Astrocyte (in vitro differentiated cells and primary cell): ENCODE measurements at regions not wholly inside any gene's neighbourhood (a gene's known extent, or its start where the extent isn't known, plus 50 kb on each side); places are given as distances from the start of the nearest gene placed in this dataset.
A peak's percentile ranks its signal among the peaks of the same experiment; 100 is the strongest.

Experiments
- DNase-seq: peaks from one replicate; pipeline ENCODE4 v3.0.0-alpha.2; 2010; ENCODE audit warnings: low read depth
- FAIRE-seq: peaks from 2 replicates; lab custom pipeline; 2011; peaks lifted over from hg19 to GRCh38; lab: Jason Lieb, UNC
- H2AFZ ChIP-seq: 2 replicates; pipeline ENCODE4 v1.6.0; 2012; ENCODE audit warnings: low read depth, low read length, inconsistent platforms
- H3K27ac ChIP-seq: 2 replicates; pipeline ENCODE4 v1.5.1; 2011; ENCODE audit warnings: low read depth, low read length, inconsistent platforms
- H3K27me3 ChIP-seq: 2 replicates; pipeline ENCODE4 v1.6.0; 2011; ENCODE audit warnings: low read length, inconsistent platforms; ENCODE audit not compliant: insufficient read depth
- H3K36me3 ChIP-seq: 2 replicates; pipeline ENCODE4 v1.5.1; 2011; ENCODE audit warnings: low read length, inconsistent platforms; ENCODE audit not compliant: insufficient read depth
- H3K4me1 ChIP-seq: 2 replicates; pipeline ENCODE4 v1.5.1; 2011; ENCODE audit warnings: low read length, inconsistent platforms; ENCODE audit not compliant: insufficient read depth
- H3K4me2 ChIP-seq: 2 replicates; pipeline ENCODE4 v1.6.0; 2012; ENCODE audit warnings: low read length, inconsistent platforms
- H3K4me3 ChIP-seq: 2 replicates; pipeline ENCODE4 v1.5.1; 2011; ENCODE audit warnings: low read depth, mild to moderate bottlenecking, low read length, inconsistent platforms; ENCODE audit not compliant: insufficient read depth
- H3K79me2 ChIP-seq: 2 replicates; pipeline ENCODE4 v1.6.0; 2012; ENCODE audit warnings: mild to moderate bottlenecking, low read length, inconsistent platforms; ENCODE audit not compliant: insufficient read depth
- H3K9ac ChIP-seq: 2 replicates; pipeline ENCODE4 v1.6.0; 2012; ENCODE audit warnings: mild to moderate bottlenecking, low read length, inconsistent platforms
- H3K9me3 ChIP-seq: 2 replicates; pipeline ENCODE4 v1.5.1; 2012; ENCODE audit warnings: low read depth, mild to moderate bottlenecking, low read length, inconsistent platforms; ENCODE audit not compliant: insufficient read depth
- H4K20me1 ChIP-seq: 2 replicates; pipeline ENCODE4 v1.6.0; 2012; ENCODE audit warnings: low read length, inconsistent platforms; ENCODE audit not compliant: insufficient read depth
- H3K27ac Mint-ChIP-seq: one replicate; pipeline ENCODE4 v1.8.0; 2021; ENCODE audit warnings: mild to moderate bottlenecking, mixed read lengths; ENCODE audit not compliant: unreplicated experiment
- H3K27me3 Mint-ChIP-seq: one replicate; pipeline ENCODE4 v1.8.0; 2021; ENCODE audit warnings: low read depth, mixed read lengths; ENCODE audit not compliant: unreplicated experiment
- H3K36me3 Mint-ChIP-seq: one replicate; pipeline ENCODE4 v1.8.0; 2021; ENCODE audit warnings: low read depth, mixed read lengths; ENCODE audit not compliant: unreplicated experiment
- H3K4me1 Mint-ChIP-seq: one replicate; pipeline ENCODE4 v1.8.0; 2021; ENCODE audit warnings: low read depth, mixed read lengths; ENCODE audit not compliant: unreplicated experiment
- H3K4me3 Mint-ChIP-seq: one replicate; pipeline ENCODE4 v1.8.0; 2021; ENCODE audit warnings: mild to moderate bottlenecking, moderate library complexity, mixed read lengths; ENCODE audit not compliant: unreplicated experiment
- H3K9me3 Mint-ChIP-seq: one replicate; pipeline ENCODE4 v1.8.0; 2021; ENCODE audit warnings: mild to moderate bottlenecking, mixed read lengths; ENCODE audit not compliant: unreplicated experiment
- CTCF ChIP-seq: IDR thresholded peaks from 2 replicates; pipeline ENCODE4 v1.5.1; 2011; ENCODE audit warnings: low read depth, mild to moderate bottlenecking, inconsistent platforms, low read length, moderate library complexity; ENCODE audit not compliant: insufficient read depth
- EZH2 ChIP-seq: IDR thresholded peaks from 2 replicates; pipeline ENCODE4 v1.6.1; 2012; ENCODE audit warnings: mild to moderate bottlenecking, low read length, inconsistent platforms; ENCODE audit not compliant: insufficient read depth

DNA sequence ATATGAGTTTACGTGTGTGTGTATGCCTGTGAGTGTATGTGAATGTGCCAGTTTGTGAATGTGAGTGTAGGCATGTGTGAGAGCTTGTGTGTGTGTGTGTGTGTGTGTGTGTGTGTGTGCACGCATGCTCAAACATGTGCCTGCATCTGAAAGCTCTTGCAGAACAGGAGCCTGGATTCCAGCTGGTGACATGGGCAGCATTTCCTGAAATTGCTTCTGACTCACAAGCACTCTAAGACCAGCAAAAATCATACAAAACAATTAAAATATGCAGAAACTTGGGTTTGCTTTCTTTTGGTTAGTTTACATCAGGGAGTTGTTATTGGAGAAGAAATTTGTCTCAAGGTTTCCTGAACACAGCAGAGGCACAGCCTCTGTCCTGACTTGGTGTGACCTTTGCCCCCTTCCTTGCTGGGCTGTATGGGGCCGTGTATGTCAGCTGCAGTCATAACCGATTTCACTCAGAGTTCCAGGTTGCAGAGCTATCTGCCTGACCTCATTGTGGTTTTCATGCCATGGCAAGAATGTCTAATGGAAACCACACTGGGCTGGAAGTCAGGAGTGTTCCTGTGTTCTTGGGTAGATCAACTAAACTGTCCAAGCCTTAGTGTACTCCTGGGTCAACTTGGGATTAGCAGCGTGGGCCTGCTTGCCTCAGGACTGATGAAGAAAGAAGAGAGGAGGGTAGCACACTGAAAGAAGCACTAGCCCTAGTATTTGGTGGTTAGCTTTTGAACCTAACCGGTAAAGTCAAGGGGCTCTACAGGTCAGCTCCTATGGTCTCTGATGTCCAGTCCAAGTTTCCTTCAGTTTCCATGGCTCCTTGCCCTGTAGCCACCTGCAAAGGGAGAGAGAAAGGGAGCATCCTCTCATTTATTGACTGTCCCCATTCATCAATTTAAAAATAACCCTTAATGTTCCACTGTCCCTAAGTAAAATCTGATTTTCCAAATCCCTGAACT is 143.7 kb downstream of the SNX19 start:
- Histone ChIP-seq H3K9ac (no peak overlapping the region), H3K79me2 (no peaks in the 10 kb centered on the region), H3K4me3 (no peak overlapping the region), H3K4me1 (peaks cover 41% of the 10 kb centered on the region), H3K27me3 (no peaks in the 10 kb centered on the region), H3K27ac (peak overlapping the region; percentile 29), H3K36me3 (no peaks in the 10 kb centered on the region), H2AFZ (no peak overlapping the region), H3K9me3 (no peaks in the 10 kb centered on the region), H4K20me1 (no peaks in the 10 kb centered on the region), H3K4me2 (peak overlapping the region; percentile 72)
- Mint-ChIP-seq H3K4me1 (peaks cover 42% of the 10 kb centered on the region), H3K27me3 (no peaks in the 10 kb centered on the region), H3K9me3 (peaks cover 2% of the 10 kb centered on the region), H3K4me3 (no peak overlapping the region), H3K27ac (peak overlapping the region; percentile 72), H3K36me3 (no peaks in the 10 kb centered on the region)
- FAIRE-seq (peak; percentile 99), DNase-seq (peak; percentile 98)
- TF ChIP-seq CTCF (no peak), EZH2 (no peak)

- Mint-ChIP-seq H3K27me3 (no peaks in the 10 kb centered on the region), H3K4me3 (no peak overlapping the region), H3K4me1 (peaks cover 42% of the 10 kb centered on the region), H3K36me3 (no peaks in the 10 kb centered on the region), H3K27ac (peak overlapping the region; percentile 72), H3K9me3 (peaks cover 2% of the 10 kb centered on the region)
- no peaks in the 10 kb centered on the region for H3K79me2 ChIP-seq
- no peak overlapping the region for H3K9ac ChIP-seq
- FAIRE-seq (no peak), DNase-seq (no peak)
- H3K4me1 ChIP-seq: peaks cover 41% of the 10 kb centered on the region
- H3K27me3 ChIP-seq: no peaks in the 10 kb centered on the region
- TF ChIP-seq CTCF (no peak), EZH2 (no peak)
- no peaks in the 10 kb centered on the region for H3K9me3 ChIP-seq
- H3K4me3 ChIP-seq: no peak overlapping the region
- no peaks in the 10 kb centered on the region for H4K20me1 ChIP-seq
- H3K4me2 ChIP-seq: no peak overlapping the region
- H3K27ac ChIP-seq: no peak overlapping the region
- H2AFZ ChIP-seq: no peak overlapping the region
- H3K36me3 ChIP-seq: no peaks in the 10 kb centered on the region
These were observed 142.9 kb downstream of the SNX19 start for GRCh38 chr11:130773244-130773820.
